ENCODE measurements at regions not wholly inside any gene's neighbourhood (a gene's known extent, or its start where the extent isn't known, plus 50 kb on each side); places are given as distances from the start of the nearest gene placed in this dataset.

GRCh38 chr10:37479469-37479868 is 354.1 kb downstream of the ANKRD30A start:
- TF ChIP-seq CTCF (IDR thresholded peaks at IDR 0.05) (no peak), POLR2A (IDR thresholded peaks at IDR 0.05) (no peak)
